Panc1 (cell line): ENCODE measurements at regions not wholly inside any gene's neighbourhood (a gene's known extent, or its start where the extent isn't known, plus 50 kb on each side); places are given as distances from the start of the nearest gene placed in this dataset.

ENCODE experiments used
- ATAC-seq: fragments of 200-7000 bp; cut with Tn5 transposase; 2 replicates; pipeline ENCODE4 v1.9.1; 2020; ENCODE audit warnings: mild to moderate bottlenecking, moderate library complexity
- BruUV-seq: library from RNA; stranded (reverse); fragments of 400-500 nt; replicated peaks from 2 replicates; lab custom pipeline; 2021; lab: Mats Ljungman, UMichigan
- CTCF ChIA-PET: fragments of 300-600 bp; sonication (Branson Sonifier 250); formaldehyde crosslinking; loops from one replicate; lab custom pipeline; 2022; ENCODE audit warnings: antibody characterized with exemption; lab: Charles Lee
- POLR2A ChIA-PET: fragments of 300-600 bp; sonication (Branson Sonifier 250); formaldehyde crosslinking; loops from one replicate; lab custom pipeline; 2022; ENCODE audit warnings: antibody characterized with exemption; lab: Charles Lee
- DNase-seq: peaks from one replicate; pipeline ENCODE4 v3.0.0-alpha.2; 2010; ENCODE audit warnings: low read depth, low spot score
- H3K27ac ChIP-seq: 2 replicates; pipeline ENCODE4 v1.5.1; 2011; ENCODE audit warnings: mild to moderate bottlenecking, low read length, inconsistent platforms
- H3K27me3 ChIP-seq: fragments of 200-500 bp; sonication (Bioruptor generic); 2 replicates; pipeline ENCODE4 v1.6.0; 2014; ENCODE audit warnings: low read length, inconsistent platforms; ENCODE audit not compliant: control insufficient read depth, insufficient read depth
- H3K36me3 ChIP-seq: fragments of 200-500 bp; sonication (Bioruptor generic); 2 replicates; pipeline ENCODE4 v1.5.1; 2014; ENCODE audit warnings: inconsistent platforms, mild to moderate bottlenecking, low read length, moderate library complexity; ENCODE audit not compliant: control insufficient read depth, insufficient read depth
- H3K4me1 ChIP-seq: 2 replicates; pipeline ENCODE4 v1.5.1; 2011; ENCODE audit warnings: inconsistent platforms, mild to moderate bottlenecking, low read length, moderate library complexity; ENCODE audit not compliant: control insufficient read depth, insufficient read depth
- H3K4me3 ChIP-seq, 2 experiments: 2 replicates each; pipeline ENCODE4 v1.5.1; 2011 to 2012; ENCODE audit warnings: low read depth in 2 of 2, low read length in 2 of 2, mild to moderate bottlenecking in 2 of 2, inconsistent platforms in 1 of 2, moderate library complexity in 1 of 2
- H3K9me3 ChIP-seq: fragments of 200-500 bp; sonication (Bioruptor generic); 2 replicates; pipeline ENCODE4 v1.5.1; 2014; ENCODE audit warnings: low read depth, mild to moderate bottlenecking, inconsistent platforms, low read length, moderate library complexity; ENCODE audit not compliant: control insufficient read depth, insufficient read depth
- POLR2AphosphoS5 ChIP-seq: IDR thresholded peaks from 2 replicates; pipeline ENCODE4 v1.6.1; 2012; ENCODE audit warnings: mild to moderate bottlenecking, low read depth, low read length, moderate library complexity
- SIN3A ChIP-seq: IDR thresholded peaks from 2 replicates; pipeline ENCODE4 v1.6.1; 2012; ENCODE audit warnings: low read depth, mild to moderate bottlenecking, low read length, moderate library complexity, borderline replicate concordance; ENCODE audit not compliant: insufficient read depth
- TCF7L2 ChIP-seq: IDR thresholded peaks from 2 replicates; pipeline ENCODE4 v1.6.1; 2011; ENCODE audit warnings: mild to moderate bottlenecking, low read depth, low read length, inconsistent platforms
- in situ Hi-C: cut with HindIII; loops from 2 replicates; pipeline ENCODE4 v1.10.0; 2016; ENCODE audit warnings: low sequenced_read_pairs, low pct_unique_long_range_greater_than_20kb
- intact Hi-C: fragments of 100-400 bp; cut with micrococcal nuclease; formaldehyde crosslinking; loops from one replicate; pipeline ENCODE4 v1.10.0; 2022; ENCODE audit not compliant: unreplicated experiment
- TF ChIP-seq, protein P1 (sequence below): fragments of 450-650 bp; IDR thresholded peaks from 2 replicates; pipeline ENCODE4 v1.5.1; 2017; ENCODE audit warnings: mild to moderate bottlenecking
- TF ChIP-seq, protein P2 (sequence below), 2 experiments: IDR thresholded peaks; 2 replicates each; pipeline ENCODE4 v1.6.1; 2011 to 2012; ENCODE audit warnings: low read depth in 2 of 2, control low read depth in 1 of 2, low read length in 1 of 2, mild to moderate bottlenecking in 1 of 2, moderate library complexity in 1 of 2; ENCODE audit not compliant: insufficient read depth in 1 of 2

DNA sequence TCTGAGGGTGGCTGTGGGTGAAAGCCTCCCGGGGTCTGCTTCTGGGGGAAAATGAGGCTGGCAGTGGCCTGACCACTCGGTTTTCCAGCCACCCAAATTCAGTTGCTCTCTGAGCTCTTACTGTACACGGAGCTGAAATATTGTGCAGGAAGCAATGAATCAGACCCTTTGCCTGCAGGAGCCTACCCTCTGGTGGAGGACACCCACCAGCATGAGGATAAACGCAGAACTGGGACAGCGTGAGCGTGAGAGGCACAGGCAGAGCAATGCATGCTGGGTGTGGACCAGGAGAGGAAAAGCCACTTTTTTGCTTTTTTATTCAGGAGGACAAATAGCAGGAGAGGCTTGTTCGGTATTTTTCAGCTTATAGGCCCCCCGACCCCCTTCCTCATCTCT, 298.0 kb downstream of the QKI start:
- no TSS peak for BruUV-seq
- Histone ChIP-seq H3K9me3 (no peaks in the 10 kb centered on the region), H3K4me3 (no peak overlapping the region), H3K36me3 (no peaks in the 10 kb centered on the region), H3K4me1 (no peaks in the 10 kb centered on the region), H3K27ac (no peak overlapping the region), H3K27me3 (no peaks in the 10 kb centered on the region)
- DNase-seq (no peak), ATAC-seq (no peak)
- TF ChIP-seq SIN3A = no peak
- TF ChIP-seq POLR2AphosphoS5 = no peak
- no peak for TF ChIP-seq TCF7L2
- TF ChIP-seq, protein P1, sequence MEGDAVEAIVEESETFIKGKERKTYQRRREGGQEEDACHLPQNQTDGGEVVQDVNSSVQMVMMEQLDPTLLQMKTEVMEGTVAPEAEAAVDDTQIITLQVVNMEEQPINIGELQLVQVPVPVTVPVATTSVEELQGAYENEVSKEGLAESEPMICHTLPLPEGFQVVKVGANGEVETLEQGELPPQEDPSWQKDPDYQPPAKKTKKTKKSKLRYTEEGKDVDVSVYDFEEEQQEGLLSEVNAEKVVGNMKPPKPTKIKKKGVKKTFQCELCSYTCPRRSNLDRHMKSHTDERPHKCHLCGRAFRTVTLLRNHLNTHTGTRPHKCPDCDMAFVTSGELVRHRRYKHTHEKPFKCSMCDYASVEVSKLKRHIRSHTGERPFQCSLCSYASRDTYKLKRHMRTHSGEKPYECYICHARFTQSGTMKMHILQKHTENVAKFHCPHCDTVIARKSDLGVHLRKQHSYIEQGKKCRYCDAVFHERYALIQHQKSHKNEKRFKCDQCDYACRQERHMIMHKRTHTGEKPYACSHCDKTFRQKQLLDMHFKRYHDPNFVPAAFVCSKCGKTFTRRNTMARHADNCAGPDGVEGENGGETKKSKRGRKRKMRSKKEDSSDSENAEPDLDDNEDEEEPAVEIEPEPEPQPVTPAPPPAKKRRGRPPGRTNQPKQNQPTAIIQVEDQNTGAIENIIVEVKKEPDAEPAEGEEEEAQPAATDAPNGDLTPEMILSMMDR = no peak
- TF ChIP-seq, protein P2, sequence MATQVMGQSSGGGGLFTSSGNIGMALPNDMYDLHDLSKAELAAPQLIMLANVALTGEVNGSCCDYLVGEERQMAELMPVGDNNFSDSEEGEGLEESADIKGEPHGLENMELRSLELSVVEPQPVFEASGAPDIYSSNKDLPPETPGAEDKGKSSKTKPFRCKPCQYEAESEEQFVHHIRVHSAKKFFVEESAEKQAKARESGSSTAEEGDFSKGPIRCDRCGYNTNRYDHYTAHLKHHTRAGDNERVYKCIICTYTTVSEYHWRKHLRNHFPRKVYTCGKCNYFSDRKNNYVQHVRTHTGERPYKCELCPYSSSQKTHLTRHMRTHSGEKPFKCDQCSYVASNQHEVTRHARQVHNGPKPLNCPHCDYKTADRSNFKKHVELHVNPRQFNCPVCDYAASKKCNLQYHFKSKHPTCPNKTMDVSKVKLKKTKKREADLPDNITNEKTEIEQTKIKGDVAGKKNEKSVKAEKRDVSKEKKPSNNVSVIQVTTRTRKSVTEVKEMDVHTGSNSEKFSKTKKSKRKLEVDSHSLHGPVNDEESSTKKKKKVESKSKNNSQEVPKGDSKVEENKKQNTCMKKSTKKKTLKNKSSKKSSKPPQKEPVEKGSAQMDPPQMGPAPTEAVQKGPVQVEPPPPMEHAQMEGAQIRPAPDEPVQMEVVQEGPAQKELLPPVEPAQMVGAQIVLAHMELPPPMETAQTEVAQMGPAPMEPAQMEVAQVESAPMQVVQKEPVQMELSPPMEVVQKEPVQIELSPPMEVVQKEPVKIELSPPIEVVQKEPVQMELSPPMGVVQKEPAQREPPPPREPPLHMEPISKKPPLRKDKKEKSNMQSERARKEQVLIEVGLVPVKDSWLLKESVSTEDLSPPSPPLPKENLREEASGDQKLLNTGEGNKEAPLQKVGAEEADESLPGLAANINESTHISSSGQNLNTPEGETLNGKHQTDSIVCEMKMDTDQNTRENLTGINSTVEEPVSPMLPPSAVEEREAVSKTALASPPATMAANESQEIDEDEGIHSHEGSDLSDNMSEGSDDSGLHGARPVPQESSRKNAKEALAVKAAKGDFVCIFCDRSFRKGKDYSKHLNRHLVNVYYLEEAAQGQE (IDR thresholded peaks at IDR 0.05; ENCODE audit: insufficient read depth in 1 of 2, low read depth in 2 of 2, low read length in 1 of 2) = no peak
- CTCF ChIA-PET = no interaction called here
- intact Hi-C loops = no loop called here
- in situ Hi-C loops = no loop called here
- POLR2A ChIA-PET = no interaction called here

GRCh38 chr6:163711615-163712565, 297.4 kb downstream of the QKI start:
- H3K27me3 ChIP-seq = no peaks in the 10 kb centered on the region
- CTCF ChIA-PET = no interaction called here
- intact Hi-C loops (no loop called here), in situ Hi-C loops (no loop called here)
- no TSS peak for BruUV-seq
- DNase-seq (no peak), ATAC-seq (no peak)
- no peak overlapping the region for H3K4me3 ChIP-seq
- POLR2A ChIA-PET = no interaction called here
- no peaks in the 10 kb centered on the region for H3K4me1 ChIP-seq
- TF ChIP-seq, protein P2 (IDR thresholded peaks at IDR 0.05; ENCODE audit: insufficient read depth in 1 of 2, low read depth in 2 of 2, low read length in 1 of 2) = no peak
- TF ChIP-seq, protein P1 = no peak
- TF ChIP-seq SIN3A (no peak), TCF7L2 (no peak)
- H3K9me3 ChIP-seq = no peaks in the 10 kb centered on the region
- H3K27ac ChIP-seq = no peak overlapping the region
- H3K36me3 ChIP-seq = no peaks in the 10 kb centered on the region
